ENCODE measurements at regions not wholly inside any gene's neighbourhood (a gene's known extent, or its start where the extent isn't known, plus 50 kb on each side); places are given as distances from the start of the nearest gene placed in this dataset.

- TF ChIP-seq RAD21 (IDR thresholded peaks at IDR 0.05 in 1 of 2, conservative IDR thresholded peaks at IDR 0.05 in 1 of 2; ENCODE audit: low read depth in 2 of 2, low read length in 2 of 2), result no peak
- TF ChIP-seq, protein P1, sequence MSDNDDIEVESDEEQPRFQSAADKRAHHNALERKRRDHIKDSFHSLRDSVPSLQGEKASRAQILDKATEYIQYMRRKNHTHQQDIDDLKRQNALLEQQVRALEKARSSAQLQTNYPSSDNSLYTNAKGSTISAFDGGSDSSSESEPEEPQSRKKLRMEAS (IDR thresholded peaks at IDR 0.05), result no peak
These were observed 62.1 kb downstream of the HSD3B1 start (continued) for GRCh38 chr1:119569095-119569494.

All from H1 (cell line).